ENCODE measurements at regions not wholly inside any gene's neighbourhood (a gene's known extent, or its start where the extent isn't known, plus 50 kb on each side); places are given as distances from the start of the nearest gene placed in this dataset.

DNA sequence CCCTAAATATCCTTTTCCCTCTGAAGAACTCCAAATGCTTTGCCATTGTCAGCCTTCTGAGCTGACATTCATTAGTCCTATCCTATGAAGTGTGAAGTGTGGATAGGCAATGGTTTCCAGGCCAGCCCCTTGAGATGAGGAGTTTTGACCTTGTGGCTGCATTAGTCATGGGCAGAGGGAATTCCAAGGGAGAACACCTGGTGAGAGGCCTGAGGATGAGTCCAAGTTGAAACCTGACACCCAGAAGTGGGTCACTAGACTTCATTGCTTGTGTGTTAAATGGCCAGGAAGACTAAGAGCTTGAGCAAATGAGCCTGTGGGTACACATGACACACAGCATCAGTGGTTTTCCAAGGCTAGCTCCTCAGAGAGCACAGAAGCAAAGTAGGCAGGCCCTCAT, 260.8 kb downstream of the SKAP2 start:
- Histone ChIP-seq H3K27me3 (ENCODE audit: insufficient read depth, low read depth) (no peaks in the 10 kb centered on the region), H2AFZ (ENCODE audit: low read depth) (no peak overlapping the region), H3K4me1 (ENCODE audit: low read depth, poor library complexity, severe bottlenecking) (no peaks in the 10 kb centered on the region), H3K4me3 (IDR thresholded peaks at IDR 0.05; ENCODE audit: insufficient read depth, low read depth, low read length) (no peak overlapping the region), H3K79me2 (ENCODE audit: insufficient read depth, low read depth) (no peaks in the 10 kb centered on the region), H3K36me3 (ENCODE audit: insufficient read depth) (no peaks in the 10 kb centered on the region), H3K9ac (no peak overlapping the region), H3K4me2 (no peak overlapping the region), H4K20me1 (ENCODE audit: insufficient read depth) (no peaks in the 10 kb centered on the region), H3K27ac (no peak overlapping the region)
- TF ChIP-seq CTCF (conservative IDR thresholded peaks at IDR 0.05; ENCODE audit: low read depth, low read length): no peak

- H3K36me3 ChIP-seq (ENCODE audit: insufficient read depth): no peaks in the 10 kb centered on the region
- H3K9ac ChIP-seq: no peak overlapping the region
- no peak overlapping the region for H3K4me2 ChIP-seq
- TF ChIP-seq CTCF (conservative IDR thresholded peaks at IDR 0.05; ENCODE audit: low read depth, low read length): no peak
- H4K20me1 ChIP-seq (ENCODE audit: insufficient read depth): no peaks in the 10 kb centered on the region
- no peak overlapping the region for H2AFZ ChIP-seq (ENCODE audit: low read depth)
- no peaks in the 10 kb centered on the region for H3K27me3 ChIP-seq (ENCODE audit: insufficient read depth, low read depth)
- H3K79me2 ChIP-seq (ENCODE audit: insufficient read depth, low read depth): no peaks in the 10 kb centered on the region
- H3K4me3 ChIP-seq (IDR thresholded peaks at IDR 0.05; ENCODE audit: insufficient read depth, low read depth, low read length): no peak overlapping the region
- H3K4me1 ChIP-seq (ENCODE audit: low read depth, poor library complexity, severe bottlenecking): no peaks in the 10 kb centered on the region
- H3K27ac ChIP-seq: no peak overlapping the region
Measured at GRCh38 chr7:26608402-26608801, 256.0 kb downstream of the SKAP2 start.

- no peaks in the 10 kb centered on the region for H3K27me3 ChIP-seq (ENCODE audit: insufficient read depth, low read depth)
- no peak overlapping the region for H3K4me3 ChIP-seq (IDR thresholded peaks at IDR 0.05; ENCODE audit: insufficient read depth, low read depth, low read length)
- no peak overlapping the region for H3K4me2 ChIP-seq
- no peaks in the 10 kb centered on the region for H3K4me1 ChIP-seq (ENCODE audit: low read depth, poor library complexity, severe bottlenecking)
- no peaks in the 10 kb centered on the region for H3K36me3 ChIP-seq (ENCODE audit: insufficient read depth)
- no peaks in the 10 kb centered on the region for H3K79me2 ChIP-seq (ENCODE audit: insufficient read depth, low read depth)
- H3K27ac ChIP-seq: no peak overlapping the region
- no peak overlapping the region for H3K9ac ChIP-seq
- H4K20me1 ChIP-seq (ENCODE audit: insufficient read depth): no peaks in the 10 kb centered on the region
- no peak overlapping the region for H2AFZ ChIP-seq (ENCODE audit: low read depth)
- no peak for TF ChIP-seq CTCF (conservative IDR thresholded peaks at IDR 0.05; ENCODE audit: low read depth, low read length)
Measured at GRCh38 chr7:26609082-26609481, 255.3 kb downstream of the SKAP2 start.

DNA sequence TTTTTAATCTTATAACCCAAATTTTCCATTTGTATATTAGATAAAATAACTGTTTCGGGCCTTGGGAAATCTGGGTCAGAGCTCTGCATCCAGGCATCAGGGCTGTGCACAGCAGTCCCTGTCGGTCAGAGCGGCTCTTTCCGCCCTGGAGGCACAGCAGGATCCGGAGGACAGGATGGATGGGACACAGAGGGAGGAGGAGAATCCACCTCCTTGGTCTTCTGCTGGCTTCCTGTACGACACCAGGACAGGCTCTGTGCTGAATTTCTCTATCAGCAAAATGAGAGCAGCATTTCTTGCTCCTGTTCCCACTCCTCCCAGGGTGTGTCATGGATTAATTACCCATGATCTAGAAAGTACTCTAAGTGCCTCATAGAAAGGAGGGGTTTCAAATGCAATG, 254.9 kb downstream of the SKAP2 start:
- H3K9ac ChIP-seq: no peak overlapping the region
- TF ChIP-seq CTCF (conservative IDR thresholded peaks at IDR 0.05; ENCODE audit: low read depth, low read length): no peak

GRCh38 chr7:26612742-26613141, 251.6 kb downstream of the SKAP2 start:
- H3K36me3 ChIP-seq (ENCODE audit: insufficient read depth): no peaks in the 10 kb centered on the region
- no peaks in the 10 kb centered on the region for H3K27me3 ChIP-seq (ENCODE audit: insufficient read depth, low read depth)
- H3K4me3 ChIP-seq (IDR thresholded peaks at IDR 0.05; ENCODE audit: insufficient read depth, low read depth, low read length): no peak overlapping the region
- H3K4me1 ChIP-seq (ENCODE audit: low read depth, poor library complexity, severe bottlenecking): no peaks in the 10 kb centered on the region
- no peak overlapping the region for H3K4me2 ChIP-seq
- no peak for TF ChIP-seq CTCF (conservative IDR thresholded peaks at IDR 0.05; ENCODE audit: low read depth, low read length)
- H2AFZ ChIP-seq (ENCODE audit: low read depth): no peak overlapping the region
- H4K20me1 ChIP-seq (ENCODE audit: insufficient read depth): no peaks in the 10 kb centered on the region
- no peak overlapping the region for H3K9ac ChIP-seq
- no peak overlapping the region for H3K27ac ChIP-seq
- H3K79me2 ChIP-seq (ENCODE audit: insufficient read depth, low read depth): no peaks in the 10 kb centered on the region

More for the DNA sequence above, 254.9 kb downstream of the SKAP2 start:
- no peaks in the 10 kb centered on the region for H3K4me1 ChIP-seq (ENCODE audit: low read depth, poor library complexity, severe bottlenecking)
- H3K27me3 ChIP-seq (ENCODE audit: insufficient read depth, low read depth): no peaks in the 10 kb centered on the region
- no peak overlapping the region for H3K4me3 ChIP-seq (IDR thresholded peaks at IDR 0.05; ENCODE audit: insufficient read depth, low read depth, low read length)
- H3K36me3 ChIP-seq (ENCODE audit: insufficient read depth): no peaks in the 10 kb centered on the region
- H3K4me2 ChIP-seq: no peak overlapping the region
- H2AFZ ChIP-seq (ENCODE audit: low read depth): no peak overlapping the region
- no peaks in the 10 kb centered on the region for H3K79me2 ChIP-seq (ENCODE audit: insufficient read depth, low read depth)
- H4K20me1 ChIP-seq (ENCODE audit: insufficient read depth): no peaks in the 10 kb centered on the region
- H3K27ac ChIP-seq: no peak overlapping the region

Measured in KMS-11 (cell line).